A673 (cell line): ENCODE measurements at regions not wholly inside any gene's neighbourhood (a gene's known extent, or its start where the extent isn't known, plus 50 kb on each side); places are given as distances from the start of the nearest gene placed in this dataset.
"Not testable (repeated sequence)": the region's sequence is repeated elsewhere in the genome, so short reads cannot be mapped to it uniquely, and the experiment has no call there.

Experiments
- BruUV-seq: library from RNA; stranded (reverse); fragments of 400-500 nt; replicated peaks from 2 replicates; lab custom pipeline; 2021; lab: Mats Ljungman, UMichigan
- CTCF ChIA-PET: fragments of 300-600 bp; sonication (Branson Sonifier 250); formaldehyde crosslinking; loops from one replicate; lab custom pipeline; 2022; ENCODE audit warnings: antibody characterized with exemption; lab: Charles Lee
- POLR2A ChIA-PET: fragments of 300-600 bp; sonication (Branson Sonifier 250); formaldehyde crosslinking; loops from one replicate; lab custom pipeline; 2022; ENCODE audit warnings: antibody characterized with exemption; ENCODE audit not compliant: low non-redundant PET; lab: Charles Lee
- DNase-seq: peaks from one replicate; pipeline ENCODE4 v3.0.0-alpha.2; 2015; ENCODE audit warnings: low spot score
- H3K27ac ChIP-seq: fragments of 200-600 bp; sonication (generic); 2 replicates; pipeline ENCODE4 v1.5.1; 2016; ENCODE audit warnings: mixed run types, low read depth, mild to moderate bottlenecking, mixed read lengths, antibody characterized with exemption, low read length; ENCODE audit not compliant: poor library complexity, severe bottlenecking
- H3K27me3 ChIP-seq: fragments of 200-600 bp; sonication (generic); replicated peaks from 2 replicates; pipeline ENCODE4 v1.6.1; 2017; ENCODE audit warnings: mixed run types, low read depth, mild to moderate bottlenecking, mixed read lengths, antibody characterized with exemption, low read length; ENCODE audit not compliant: insufficient read depth, poor library complexity
- H3K36me3 ChIP-seq: fragments of 200-600 bp; sonication (generic); 2 replicates; pipeline ENCODE4 v1.6.1; 2016; ENCODE audit warnings: mixed run types, mild to moderate bottlenecking, mixed read lengths, antibody characterized with exemption, low read length; ENCODE audit not compliant: insufficient read depth, poor library complexity, severe bottlenecking
- H3K4me1 ChIP-seq: fragments of 200-600 bp; sonication (generic); 2 replicates; pipeline ENCODE4 v1.6.1; 2017; ENCODE audit warnings: mixed run types, mild to moderate bottlenecking, mixed read lengths, antibody characterized with exemption, low read length; ENCODE audit not compliant: insufficient read depth, poor library complexity, severe bottlenecking
- H3K4me3 ChIP-seq: fragments of 200-600 bp; sonication (generic); 2 replicates; pipeline ENCODE4 v1.5.1; 2016; ENCODE audit warnings: low read depth, mixed run types, mild to moderate bottlenecking, mixed read lengths, low read length; ENCODE audit not compliant: poor library complexity, severe bottlenecking
- H3K9me3 ChIP-seq: fragments of 200-600 bp; sonication (generic); 2 replicates; pipeline ENCODE4 v1.6.1; 2016; ENCODE audit warnings: mixed run types, low read depth, mild to moderate bottlenecking, mixed read lengths, antibody characterized with exemption, low read length; ENCODE audit not compliant: poor library complexity, severe bottlenecking
- EZH2 ChIP-seq: fragments of 200-600 bp; sonication (generic); IDR thresholded peaks from 2 replicates; pipeline ENCODE4 v1.6.1; 2017; ENCODE audit warnings: borderline replicate concordance, low read depth, mild to moderate bottlenecking, mixed read lengths, antibody characterized with exemption, low read length; ENCODE audit not compliant: poor library complexity, severe bottlenecking
- intact Hi-C: fragments of 100-400 bp; cut with micrococcal nuclease; formaldehyde crosslinking; loops from one replicate; pipeline ENCODE4 v1.10.0; 2022; ENCODE audit not compliant: unreplicated experiment
- TF ChIP-seq, protein P1 (sequence below): fragments of 300-800, 200-600 bp; sonication (generic); conservative IDR thresholded peaks from 2 replicates; pipeline ENCODE4 v1.5.1; 2017; ENCODE audit warnings: low read depth, mild to moderate bottlenecking, antibody characterized with exemption, low read length, moderate library complexity, mixed read lengths

DNA sequence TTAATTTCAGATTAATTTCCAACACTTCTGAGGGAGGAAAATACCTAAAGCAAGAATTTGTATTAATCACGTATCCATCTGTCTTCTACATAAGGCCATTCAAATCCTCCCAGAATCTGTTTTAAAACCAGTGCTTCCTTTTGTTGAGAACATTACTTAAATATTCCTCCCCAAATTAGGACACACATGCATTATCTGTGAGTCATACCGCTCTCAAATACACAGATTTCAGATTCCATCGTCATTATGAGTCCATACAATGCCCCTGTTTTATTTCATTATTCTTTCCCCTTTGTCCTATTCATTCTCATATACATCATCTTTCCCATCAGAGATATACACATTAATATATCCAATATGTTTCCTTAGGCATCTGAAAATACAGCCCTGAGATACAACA is 57.3 kb upstream of the PRSS12 start:
- no peak overlapping the region for H3K27ac ChIP-seq
- POLR2A ChIA-PET = no interaction called here
- no peaks in the 10 kb centered on the region for H3K36me3 ChIP-seq
- H3K4me1 ChIP-seq = no peaks in the 10 kb centered on the region
- H3K9me3 ChIP-seq = no peaks in the 10 kb centered on the region
- CTCF ChIA-PET = no interaction called here
- DNase-seq = peak; percentile 37
- H3K27me3 ChIP-seq = no peaks in the 10 kb centered on the region
- intact Hi-C loops = no loop called here
- TF ChIP-seq, protein P1, sequence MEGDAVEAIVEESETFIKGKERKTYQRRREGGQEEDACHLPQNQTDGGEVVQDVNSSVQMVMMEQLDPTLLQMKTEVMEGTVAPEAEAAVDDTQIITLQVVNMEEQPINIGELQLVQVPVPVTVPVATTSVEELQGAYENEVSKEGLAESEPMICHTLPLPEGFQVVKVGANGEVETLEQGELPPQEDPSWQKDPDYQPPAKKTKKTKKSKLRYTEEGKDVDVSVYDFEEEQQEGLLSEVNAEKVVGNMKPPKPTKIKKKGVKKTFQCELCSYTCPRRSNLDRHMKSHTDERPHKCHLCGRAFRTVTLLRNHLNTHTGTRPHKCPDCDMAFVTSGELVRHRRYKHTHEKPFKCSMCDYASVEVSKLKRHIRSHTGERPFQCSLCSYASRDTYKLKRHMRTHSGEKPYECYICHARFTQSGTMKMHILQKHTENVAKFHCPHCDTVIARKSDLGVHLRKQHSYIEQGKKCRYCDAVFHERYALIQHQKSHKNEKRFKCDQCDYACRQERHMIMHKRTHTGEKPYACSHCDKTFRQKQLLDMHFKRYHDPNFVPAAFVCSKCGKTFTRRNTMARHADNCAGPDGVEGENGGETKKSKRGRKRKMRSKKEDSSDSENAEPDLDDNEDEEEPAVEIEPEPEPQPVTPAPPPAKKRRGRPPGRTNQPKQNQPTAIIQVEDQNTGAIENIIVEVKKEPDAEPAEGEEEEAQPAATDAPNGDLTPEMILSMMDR = no peak
- TF ChIP-seq EZH2 = no peak
- BruUV-seq = no TSS peak
- H3K4me3 ChIP-seq = no peak overlapping the region

DNA sequence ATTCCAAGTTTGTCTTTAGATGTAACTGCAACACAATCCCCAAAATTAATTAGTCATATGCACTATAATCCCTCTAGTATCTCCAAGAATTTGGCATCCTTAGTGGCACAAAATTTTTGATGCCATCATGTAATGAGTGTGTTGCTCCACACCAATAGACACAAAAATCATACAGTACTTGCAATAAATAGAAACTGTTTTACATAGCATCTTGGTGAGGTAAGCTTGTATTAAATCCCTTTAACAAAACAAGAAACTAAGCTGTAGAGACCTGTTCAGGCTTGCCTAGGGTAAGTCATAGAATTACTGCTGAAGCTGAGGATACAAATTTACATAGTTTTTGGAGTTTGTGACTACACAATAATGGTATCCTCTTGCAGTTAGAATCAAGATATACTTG is 64.5 kb upstream of the PRSS12 start:
- ChIA-PET POLR2A (no interaction called here), CTCF (no interaction called here)
- H3K4me1 ChIP-seq = no peaks in the 10 kb centered on the region
- no peak overlapping the region for H3K4me3 ChIP-seq
- no peaks in the 10 kb centered on the region for H3K9me3 ChIP-seq
- no peak overlapping the region for H3K27ac ChIP-seq
- peak; percentile 28 for DNase-seq
- no peak for TF ChIP-seq EZH2
- TF ChIP-seq, protein P1 = no peak
- no peaks in the 10 kb centered on the region for H3K27me3 ChIP-seq
- H3K36me3 ChIP-seq = no peaks in the 10 kb centered on the region
- intact Hi-C loops = no loop called here
- no TSS peak for BruUV-seq

DNA sequence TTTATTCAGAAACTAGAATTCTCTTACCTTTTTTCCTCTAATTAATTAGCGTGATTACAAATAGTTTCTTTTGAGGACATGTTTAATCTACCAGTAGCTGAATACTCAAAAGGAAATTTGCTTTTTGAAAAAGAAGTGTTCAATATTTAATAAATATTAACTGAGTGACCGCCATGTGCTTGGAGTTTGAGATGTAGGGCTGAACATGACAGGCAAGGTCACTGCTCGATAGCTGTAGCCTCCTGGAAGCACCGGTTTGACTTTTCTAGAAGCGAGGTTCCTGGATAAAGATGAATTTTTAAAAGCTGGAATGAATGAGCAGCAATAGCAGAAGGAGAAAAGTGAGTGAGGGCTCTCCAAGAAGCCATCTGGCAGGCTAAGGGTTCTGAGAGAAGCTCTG is 65.0 kb upstream of the PRSS12 start:
- CTCF ChIA-PET, H3K4me3 ChIP-seq, intact Hi-C loops, H3K27ac ChIP-seq, H3K27me3 ChIP-seq, H3K4me1 ChIP-seq, BruUV-seq, POLR2A ChIA-PET, DNase-seq, H3K36me3 ChIP-seq, H3K9me3 ChIP-seq: not testable (repeated sequence)

DNA sequence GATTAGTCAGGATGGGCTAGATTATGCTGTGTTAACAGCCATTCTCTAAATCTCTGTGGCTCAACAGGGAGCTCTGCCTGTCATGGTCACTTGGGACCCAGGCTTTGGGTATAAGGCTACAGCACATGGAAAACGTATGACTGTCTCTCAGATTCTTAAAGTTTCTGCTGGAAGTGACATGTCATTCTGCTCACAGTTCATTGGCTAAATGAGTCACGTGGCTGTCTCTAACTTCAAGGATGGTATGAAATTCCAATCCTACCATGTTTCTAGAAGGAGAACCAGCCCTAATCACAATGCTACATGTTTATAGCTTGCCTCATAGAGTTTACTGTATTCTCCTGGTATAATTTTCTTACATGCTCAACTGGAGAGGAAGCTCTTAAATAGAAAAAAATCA is 65.6 kb upstream of the PRSS12 start:
- not testable (repeated sequence) for BruUV-seq

DNA sequence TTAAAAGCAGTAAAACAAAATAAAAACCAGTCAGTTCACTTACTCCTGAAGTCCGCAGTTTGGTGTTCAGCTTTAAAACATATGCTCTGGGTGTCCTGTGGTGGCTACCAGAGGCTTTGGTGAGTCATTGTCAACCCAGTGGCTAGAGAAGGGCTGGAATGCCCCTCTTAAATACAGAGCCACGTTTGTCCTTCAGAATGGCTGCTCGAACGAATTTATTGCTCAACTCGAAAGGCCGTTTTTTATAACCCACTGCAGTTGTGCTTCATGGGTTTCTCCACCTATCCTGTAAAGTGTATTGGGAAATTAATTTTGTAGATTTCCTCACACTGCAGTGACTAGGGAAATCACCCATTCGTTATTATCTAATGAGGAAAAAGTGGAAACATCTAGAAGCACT is 66.8 kb upstream of the PRSS12 start:
- DNase-seq, H3K4me1 ChIP-seq, BruUV-seq, POLR2A ChIA-PET, H3K36me3 ChIP-seq, CTCF ChIA-PET, H3K27ac ChIP-seq, H3K27me3 ChIP-seq, intact Hi-C loops, H3K4me3 ChIP-seq, H3K9me3 ChIP-seq: not testable (repeated sequence)

More for the DNA sequence above, 65.6 kb upstream of the PRSS12 start:
- CTCF ChIA-PET, H3K9me3 ChIP-seq, H3K27ac ChIP-seq, H3K4me1 ChIP-seq, POLR2A ChIA-PET, intact Hi-C loops, H3K27me3 ChIP-seq, DNase-seq, H3K4me3 ChIP-seq, H3K36me3 ChIP-seq: not testable (repeated sequence)
